Ovary (tissue), 3 donors: ENCODE measurements at regions not wholly inside any gene's neighbourhood (a gene's known extent, or its start where the extent isn't known, plus 50 kb on each side); places are given as distances from the start of the nearest gene placed in this dataset.

Experiments used
- EP300 ChIP-seq: sonication (generic); formaldehyde crosslinking; IDR thresholded peaks from one replicate; pipeline ENCODE4 v1.6.1; 2017; ENCODE audit warnings: antibody characterized with exemption
- POLR2A ChIP-seq: fragments of 450-650 bp; IDR thresholded peaks from one replicate; pipeline ENCODE4 v1.6.1; 2017; ENCODE audit warnings: antibody characterized with exemption, mild to moderate bottlenecking, moderate library complexity
- TF ChIP-seq, protein P1 (sequence below), 3 donors: fragments of 450-650 bp in 2 of 3; fragments of 200-600 bp in 1 of 3; IDR thresholded peaks; one replicate each; pipeline versions ENCODE4 v1.5.1 to v1.8.0; 2016 to 2022; ENCODE audit warnings: antibody characterized with exemption in 3 of 3, mild to moderate bottlenecking in 1 of 3
- donor health status: DM: no; HTN: no; CAD: no.

DNA sequence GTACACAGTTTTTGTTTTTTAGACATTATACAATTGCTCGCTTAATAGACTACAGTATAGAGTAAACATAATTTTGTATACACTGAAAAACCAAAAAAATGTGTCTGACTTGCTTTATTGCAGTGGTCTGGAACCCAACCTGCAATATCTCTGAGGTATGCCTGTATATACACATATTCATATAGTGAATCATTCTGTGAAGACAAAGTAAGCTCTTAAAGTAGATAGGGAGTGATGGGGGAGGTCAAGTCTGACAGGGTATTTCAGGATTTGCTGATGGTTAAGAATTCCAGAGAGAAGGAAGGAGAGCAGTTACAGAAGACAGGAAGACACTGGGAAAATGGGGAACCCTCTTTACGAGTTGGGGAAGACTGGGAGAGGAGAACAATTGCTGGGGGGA lies 417.9 kb downstream of the CD109 start:
- TF ChIP-seq, protein P1, sequence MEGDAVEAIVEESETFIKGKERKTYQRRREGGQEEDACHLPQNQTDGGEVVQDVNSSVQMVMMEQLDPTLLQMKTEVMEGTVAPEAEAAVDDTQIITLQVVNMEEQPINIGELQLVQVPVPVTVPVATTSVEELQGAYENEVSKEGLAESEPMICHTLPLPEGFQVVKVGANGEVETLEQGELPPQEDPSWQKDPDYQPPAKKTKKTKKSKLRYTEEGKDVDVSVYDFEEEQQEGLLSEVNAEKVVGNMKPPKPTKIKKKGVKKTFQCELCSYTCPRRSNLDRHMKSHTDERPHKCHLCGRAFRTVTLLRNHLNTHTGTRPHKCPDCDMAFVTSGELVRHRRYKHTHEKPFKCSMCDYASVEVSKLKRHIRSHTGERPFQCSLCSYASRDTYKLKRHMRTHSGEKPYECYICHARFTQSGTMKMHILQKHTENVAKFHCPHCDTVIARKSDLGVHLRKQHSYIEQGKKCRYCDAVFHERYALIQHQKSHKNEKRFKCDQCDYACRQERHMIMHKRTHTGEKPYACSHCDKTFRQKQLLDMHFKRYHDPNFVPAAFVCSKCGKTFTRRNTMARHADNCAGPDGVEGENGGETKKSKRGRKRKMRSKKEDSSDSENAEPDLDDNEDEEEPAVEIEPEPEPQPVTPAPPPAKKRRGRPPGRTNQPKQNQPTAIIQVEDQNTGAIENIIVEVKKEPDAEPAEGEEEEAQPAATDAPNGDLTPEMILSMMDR (IDR thresholded peaks at IDR 0.05): no peak
- TF ChIP-seq POLR2A (no peak), EP300 (no peak)
